HG03060 (cell line): ENCODE measurements at regions not wholly inside any gene's neighbourhood (a gene's known extent, or its start where the extent isn't known, plus 50 kb on each side); places are given as distances from the start of the nearest gene placed in this dataset.
"Not testable (repeated sequence)": the region's sequence is repeated elsewhere in the genome, so short reads cannot be mapped to it uniquely, and the experiment has no call there.

Source experiments
- ATAC-seq: cut with Tn5 transposase; IDR thresholded peaks from one replicate; pipeline ENCODE4 v1.9.1; 2021; ENCODE audit warnings: low read depth, moderate number of reproducible peaks; ENCODE audit not compliant: unreplicated experiment

DNA sequence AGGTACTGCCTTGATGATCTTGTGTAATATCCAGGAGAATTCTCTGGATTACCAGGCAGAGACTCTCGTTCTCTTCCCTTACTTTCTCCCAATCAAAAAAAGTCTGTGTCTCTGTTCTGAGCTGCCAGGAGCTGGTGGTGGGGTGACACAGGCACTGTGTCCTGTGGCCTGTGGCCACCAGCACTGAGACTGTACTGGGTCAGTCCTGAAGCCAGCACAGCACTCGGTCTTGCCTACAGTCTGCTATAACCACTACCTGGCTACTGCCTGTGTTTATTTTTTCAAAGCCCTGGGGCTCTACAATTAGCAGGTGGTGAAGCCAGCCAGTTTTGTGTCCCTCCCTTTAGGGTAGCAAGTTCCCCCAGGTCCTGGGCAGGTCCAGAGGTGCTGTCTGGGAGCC, 331.1 kb upstream of the MAGEB18 start:
- ATAC-seq, result no peak

DNA sequence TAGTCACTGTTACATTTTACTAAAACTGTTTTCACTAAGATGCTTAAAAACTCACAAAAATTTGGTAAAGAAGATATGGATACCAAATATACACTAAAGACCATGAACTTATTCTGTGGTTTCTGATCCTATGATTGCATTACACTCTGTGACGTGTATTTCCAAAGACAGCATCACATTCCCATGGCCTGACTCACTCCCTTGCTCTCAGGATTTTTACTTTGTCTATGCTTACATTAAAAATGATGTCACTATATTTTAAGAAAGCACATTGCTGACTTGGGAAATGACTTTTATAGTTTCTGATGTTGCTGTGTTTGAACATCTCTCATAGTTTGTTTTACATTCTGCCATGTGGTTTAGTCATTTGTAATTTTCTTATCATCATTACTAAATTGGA, 327.9 kb upstream of the MAGEB18 start:
- no peak for ATAC-seq

DNA sequence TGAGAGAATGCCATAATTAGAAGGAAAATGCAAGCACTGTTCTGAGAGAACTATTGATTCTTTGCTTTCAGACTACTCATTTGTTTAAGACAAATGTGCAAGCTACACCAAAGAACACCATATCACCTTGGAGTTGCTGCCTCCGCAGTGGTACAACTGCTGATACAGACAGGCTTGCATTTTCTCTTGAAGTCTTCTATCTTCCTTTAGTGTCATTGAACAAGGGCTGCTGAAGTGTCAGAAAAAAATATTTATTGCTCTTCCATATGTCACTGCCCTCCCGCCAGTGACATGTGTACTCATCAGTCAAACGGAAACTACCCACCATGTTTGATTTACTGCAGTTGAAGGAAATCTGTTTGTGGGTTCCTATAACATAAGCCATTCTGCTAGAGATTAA, 318.3 kb upstream of the MAGEB18 start:
- ATAC-seq, result no peak

DNA sequence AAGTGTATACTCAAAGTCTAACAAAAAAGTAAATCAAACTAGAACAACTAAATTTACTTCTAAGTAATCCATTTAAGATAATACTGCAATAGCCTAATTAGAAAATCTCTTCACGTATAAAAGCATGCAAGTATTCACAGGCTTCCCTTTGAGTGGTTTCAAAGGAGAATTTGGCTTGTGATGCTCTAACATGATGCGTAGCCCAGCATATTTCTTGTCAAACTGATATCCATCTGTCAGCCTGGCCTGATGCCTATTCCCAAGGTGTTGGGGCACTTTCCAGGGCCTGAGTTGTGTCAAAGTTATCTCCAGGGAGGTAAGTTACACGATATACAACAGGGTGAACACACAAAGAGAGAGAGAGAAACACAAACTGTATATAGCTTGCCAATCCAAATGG, 287.0 kb upstream of the MAGEB18 start:
- no peak for ATAC-seq

DNA sequence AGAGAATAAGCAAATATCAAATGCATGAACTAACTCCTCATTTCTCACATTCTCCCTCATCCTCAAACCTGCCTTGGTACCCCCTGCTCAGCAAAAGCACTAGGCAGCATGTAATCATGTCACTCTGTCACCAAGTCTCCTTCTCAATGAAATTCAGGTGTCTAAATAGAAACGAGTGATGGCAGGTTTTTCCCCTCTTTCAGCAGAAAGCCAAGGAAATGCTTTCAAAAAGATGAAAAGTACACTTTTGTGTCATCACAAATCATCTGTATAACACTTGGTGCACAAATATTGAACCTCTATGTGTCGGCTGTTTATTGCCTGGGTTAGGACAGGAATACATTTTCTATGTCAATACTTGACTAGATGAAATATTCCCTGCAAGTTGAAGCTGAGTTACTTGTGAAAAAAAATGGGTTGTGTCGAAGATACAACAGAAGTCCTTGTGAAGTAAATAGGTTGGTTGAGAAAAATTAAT, 285.1 kb upstream of the MAGEB18 start:
- no peak for ATAC-seq

DNA sequence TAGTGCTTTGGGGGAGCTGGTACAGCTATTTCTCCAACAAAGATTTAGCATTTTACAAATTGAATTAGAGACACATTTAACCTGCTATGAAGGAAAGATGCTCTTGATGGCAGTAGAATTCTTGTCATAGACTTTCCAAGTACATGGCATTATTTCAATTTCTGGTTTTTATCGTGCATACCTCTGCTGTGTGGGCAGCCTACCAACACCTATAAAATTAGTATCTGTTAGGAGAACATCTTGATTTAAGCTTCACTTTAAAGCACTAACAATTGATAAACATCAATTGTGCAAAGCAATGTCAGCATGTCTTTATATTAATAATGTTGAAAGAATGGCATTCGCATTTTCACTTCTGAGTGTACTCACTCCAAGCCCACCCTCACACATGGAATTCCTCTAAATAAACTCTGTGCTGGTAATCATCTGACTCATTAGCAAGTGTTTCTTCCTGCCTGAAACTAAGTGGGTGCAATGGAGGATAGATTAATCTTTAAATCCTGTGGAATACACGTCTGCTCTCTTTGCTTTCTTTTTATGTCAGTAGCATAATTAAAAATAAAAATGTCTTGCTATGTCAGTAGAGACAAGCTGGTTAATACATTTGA, 279.8 kb upstream of the MAGEB18 start:
- no peak for ATAC-seq

DNA sequence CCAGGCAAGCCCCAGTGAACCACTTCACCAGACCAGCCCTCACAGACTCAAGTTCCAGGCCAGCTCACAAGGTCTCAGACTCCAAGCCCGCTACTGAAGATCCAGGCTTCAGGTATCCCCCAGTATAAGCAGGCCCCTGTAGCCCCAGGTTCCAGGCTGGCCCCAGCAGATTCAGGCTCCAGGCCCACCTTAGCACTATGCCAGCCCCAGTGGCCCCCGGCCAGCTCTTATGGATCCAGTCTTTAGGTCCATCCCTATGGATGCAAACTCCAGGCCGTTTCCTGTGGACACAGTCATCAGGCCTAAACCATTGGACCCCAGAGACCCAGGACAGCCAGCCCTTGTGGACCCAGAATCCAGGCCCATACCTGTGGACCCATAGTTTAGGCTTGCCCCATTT, 277.8 kb upstream of the MAGEB18 start:
- ATAC-seq, result no peak

DNA sequence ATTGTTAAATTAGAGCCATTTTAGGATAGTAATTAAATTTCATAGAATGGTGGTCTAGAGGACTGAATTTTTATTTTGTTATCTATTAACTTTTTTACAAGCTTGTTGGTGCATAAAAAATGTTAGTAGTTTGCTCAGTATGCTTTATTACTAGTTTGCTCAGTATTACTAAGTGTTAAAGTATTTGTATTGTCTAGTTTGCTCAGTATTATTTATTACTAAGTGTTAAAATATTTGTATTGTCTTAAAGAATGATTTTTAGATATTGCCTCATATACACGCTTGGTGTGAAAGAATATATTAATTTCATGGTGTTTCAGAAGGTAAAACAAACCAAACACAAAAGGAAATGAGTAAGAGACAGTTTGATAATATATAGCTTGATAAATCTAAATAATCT, 268.4 kb upstream of the MAGEB18 start:
- ATAC-seq, result no peak

DNA sequence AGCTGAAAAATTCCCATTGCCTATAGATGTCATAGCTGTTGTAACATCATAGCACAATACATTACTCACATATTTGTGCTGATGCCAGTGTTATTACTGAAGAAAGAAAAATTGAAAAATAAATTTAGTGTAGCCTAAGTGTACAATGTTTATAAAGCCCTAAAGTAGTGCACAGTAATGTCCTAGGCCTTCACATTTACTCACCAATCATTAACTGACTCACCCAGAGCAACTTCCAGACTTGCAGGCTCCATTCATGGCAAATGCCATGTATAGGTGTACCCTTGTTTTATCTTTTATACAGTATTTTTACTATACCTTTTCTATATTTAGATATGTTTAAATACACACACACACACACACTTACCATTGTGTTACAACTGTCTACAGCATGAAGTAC, 265.4 kb upstream of the MAGEB18 start:
- no peak for ATAC-seq

DNA sequence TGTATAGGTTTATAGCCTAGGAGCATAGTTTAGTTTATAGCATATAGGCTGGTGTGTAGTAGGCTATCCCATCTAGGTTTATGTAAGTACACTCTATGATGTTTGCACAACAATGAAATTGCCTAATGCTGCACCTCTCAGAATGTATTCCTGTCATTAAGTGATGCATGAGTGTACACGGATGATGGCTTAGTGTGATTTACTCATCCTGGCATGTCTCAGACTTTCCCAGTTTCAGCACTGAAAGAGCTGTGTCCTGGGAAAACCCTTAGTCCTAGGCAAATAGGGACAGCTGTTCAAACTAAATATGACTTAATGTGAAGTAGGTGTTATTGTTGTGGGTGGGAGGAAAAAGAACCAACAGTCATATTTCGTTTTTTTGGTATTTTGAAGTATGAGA, 264.9 kb upstream of the MAGEB18 start:
- no peak for ATAC-seq

DNA sequence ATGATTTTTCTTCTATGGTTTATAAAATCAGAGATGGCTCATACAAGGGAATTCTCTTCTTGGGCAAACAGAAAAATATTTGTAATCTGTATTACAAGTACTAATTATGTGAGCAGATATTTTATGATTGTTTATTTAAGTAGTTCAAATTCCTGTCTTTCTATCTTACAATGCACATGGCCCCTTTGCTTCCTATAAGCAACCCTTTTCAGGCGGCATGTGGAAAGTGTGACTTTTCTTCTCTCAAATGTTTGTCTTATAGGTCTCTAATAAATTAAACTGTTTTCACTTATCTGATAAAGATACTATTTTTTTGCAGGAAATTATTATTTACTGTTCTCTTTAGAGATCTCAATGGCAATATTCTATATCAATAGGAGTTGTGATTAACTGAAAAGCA, 259.3 kb upstream of the MAGEB18 start:
- ATAC-seq, result no peak

DNA sequence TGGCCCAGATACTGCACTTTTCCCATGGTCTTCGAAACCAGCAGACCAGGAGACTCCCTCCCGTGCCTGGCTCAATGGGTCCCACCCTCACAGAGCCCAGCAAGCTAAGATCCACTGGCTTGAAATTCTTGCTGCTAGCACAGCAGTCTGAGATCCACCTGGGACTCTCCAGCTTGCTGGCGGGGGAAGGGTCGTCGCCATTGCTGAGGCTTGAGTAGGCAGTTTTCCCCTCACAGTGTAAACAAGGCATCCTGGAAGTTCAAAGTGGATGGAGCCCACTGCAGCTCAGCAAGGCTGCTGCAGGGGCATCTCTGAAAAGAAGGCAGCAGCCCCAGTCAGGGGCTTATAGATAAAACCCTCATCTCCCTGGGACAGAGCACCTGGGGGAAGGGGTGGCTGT, 255.6 kb upstream of the MAGEB18 start:
- ATAC-seq, result not testable (repeated sequence)

DNA sequence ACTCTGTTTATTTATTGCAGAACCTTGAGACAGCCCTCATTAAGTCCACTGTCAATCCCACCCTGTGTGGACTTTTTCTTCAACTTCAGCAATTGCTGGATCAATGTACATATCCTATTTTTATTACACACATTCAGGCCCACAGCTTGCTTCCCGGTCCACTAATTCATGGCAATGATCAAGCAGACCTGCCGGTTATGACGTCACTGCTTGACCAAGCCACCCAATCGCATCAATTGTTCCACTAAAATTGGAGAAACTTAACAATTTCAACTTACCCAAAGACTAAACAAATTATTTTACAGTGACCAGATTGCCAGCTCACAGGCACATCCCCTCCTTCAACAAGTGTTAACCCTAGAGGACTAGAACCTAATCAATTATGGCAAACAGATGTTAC, 240.4 kb upstream of the MAGEB18 start:
- ATAC-seq, result no peak

DNA sequence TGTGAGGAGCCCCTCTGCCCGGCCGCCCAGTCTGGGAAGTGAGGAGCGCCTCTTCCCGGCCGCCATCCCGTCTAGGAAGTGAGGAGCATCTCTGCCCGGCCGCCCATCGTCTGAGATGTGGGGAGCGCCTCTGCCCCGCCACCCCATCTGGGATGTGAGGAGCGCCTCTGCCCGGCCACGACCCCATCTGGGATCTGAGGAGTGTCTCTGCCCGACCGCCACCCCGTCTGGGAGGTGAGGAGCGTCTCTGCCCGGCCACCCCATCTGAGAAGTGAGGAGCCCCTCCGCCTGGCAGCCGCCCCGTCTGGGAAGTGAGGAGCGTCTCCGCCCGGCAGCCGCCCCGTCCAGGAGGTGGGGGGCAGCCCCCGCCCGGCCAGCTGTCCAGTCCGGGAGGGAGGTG, 232.4 kb upstream of the MAGEB18 start:
- ATAC-seq, result not testable (repeated sequence)

DNA sequence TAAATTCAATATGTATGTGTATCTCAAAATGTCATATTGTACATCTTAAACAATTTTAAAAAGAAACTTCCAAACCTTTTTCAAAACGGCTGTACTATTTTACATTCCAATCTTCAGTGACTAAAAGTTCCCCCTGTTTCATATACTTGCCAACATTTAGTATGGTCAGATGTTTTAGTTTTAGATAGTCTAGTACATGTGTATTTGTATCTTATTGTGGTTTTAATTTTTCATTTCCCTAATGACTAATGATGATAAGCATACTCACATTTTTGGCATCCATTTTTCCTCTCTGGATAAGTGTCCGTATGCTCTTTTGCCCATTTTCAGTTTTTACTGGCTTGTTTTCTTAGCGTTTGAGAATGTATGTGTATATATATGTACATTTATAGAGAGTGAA, 212.2 kb upstream of the MAGEB18 start:
- no peak for ATAC-seq

DNA sequence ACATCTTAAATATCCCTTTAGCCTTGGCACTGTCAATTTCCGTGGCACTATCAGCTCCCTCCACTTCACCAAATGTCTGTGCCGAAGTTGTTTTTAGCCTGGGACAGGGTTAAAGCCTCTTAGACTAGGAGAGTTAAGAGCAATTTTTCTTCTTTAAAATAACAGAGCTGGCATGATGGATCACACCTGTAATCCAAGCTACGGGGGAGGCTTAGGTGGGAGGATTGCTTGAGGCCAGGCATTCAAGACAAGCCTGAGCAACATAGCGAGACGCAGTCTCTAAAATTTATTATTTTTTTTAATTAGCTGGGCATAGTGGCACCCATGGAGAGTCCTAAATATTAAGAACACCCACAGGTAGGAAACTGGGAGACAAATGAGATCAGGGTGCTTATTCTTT, 209.8 kb upstream of the MAGEB18 start:
- no peak for ATAC-seq

DNA sequence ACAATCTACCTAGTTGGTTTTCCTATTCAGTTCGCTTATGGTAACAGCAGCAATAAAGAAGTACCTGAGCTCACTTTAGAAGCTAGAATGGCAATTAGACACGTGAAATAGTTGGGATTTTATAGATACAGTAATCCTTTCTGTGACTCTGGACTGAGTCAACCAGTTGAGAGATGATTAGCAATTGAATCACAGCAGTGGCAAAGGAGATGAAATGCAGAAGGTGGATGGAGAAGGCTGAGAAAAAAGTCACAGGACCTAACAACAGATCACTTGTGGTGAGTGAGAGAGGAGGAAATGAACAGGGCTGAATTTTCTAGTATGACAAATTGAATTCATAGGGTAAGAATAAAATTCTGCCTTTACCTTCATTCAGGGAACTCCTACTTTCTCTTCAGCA, 197.1 kb upstream of the MAGEB18 start:
- no peak for ATAC-seq

DNA sequence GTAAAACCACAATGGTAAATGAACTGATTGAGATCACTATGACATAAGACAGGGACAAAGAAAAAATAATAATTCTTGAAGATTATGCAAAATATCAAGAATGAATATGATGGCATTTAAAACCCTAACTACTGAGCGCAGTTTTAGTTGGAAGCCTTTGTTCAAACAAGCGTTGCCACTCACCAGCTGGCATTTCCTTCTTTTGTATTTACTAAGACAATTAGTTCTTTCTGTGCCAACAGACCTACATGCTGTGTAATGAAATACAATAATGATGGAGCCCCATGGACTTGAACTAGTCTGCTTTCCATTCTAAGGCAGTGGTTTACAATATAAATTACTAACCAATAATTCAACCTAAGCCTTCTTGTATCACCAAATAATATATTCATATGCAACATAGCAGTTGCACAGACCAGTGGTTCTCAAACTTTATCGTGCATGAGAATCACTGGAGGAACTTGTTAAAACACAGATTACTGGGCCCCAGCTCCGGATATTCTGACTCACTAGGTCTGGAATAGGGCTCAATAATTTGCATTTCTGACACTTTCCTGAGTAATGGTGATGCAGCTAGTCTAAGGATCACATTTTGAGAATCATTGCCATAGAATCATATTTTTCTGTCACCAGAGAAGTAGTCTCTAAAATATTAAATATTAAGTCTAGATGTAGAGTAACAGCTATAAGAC, 196.4 kb upstream of the MAGEB18 start:
- ATAC-seq, result no peak

DNA sequence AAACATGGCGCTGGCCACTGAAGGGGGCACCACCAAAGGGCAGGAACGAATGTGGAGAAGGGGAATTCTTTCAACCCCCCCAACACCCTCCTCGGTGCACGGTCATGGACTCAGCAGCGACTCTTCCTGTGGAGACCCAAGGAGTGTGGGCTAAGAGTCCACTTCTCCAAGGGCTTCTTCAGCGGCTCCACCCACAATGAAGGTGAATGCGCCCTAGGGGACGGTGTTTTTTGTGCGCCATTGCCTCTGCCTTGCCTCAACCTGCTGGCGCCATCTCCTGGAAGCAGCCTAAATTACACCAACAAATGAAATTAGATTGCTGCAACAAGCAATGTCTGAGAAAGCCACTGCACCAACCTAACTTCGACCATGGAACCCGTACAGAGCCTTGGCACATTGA, 169.2 kb upstream of the MAGEB18 start:
- ATAC-seq, result no peak

DNA sequence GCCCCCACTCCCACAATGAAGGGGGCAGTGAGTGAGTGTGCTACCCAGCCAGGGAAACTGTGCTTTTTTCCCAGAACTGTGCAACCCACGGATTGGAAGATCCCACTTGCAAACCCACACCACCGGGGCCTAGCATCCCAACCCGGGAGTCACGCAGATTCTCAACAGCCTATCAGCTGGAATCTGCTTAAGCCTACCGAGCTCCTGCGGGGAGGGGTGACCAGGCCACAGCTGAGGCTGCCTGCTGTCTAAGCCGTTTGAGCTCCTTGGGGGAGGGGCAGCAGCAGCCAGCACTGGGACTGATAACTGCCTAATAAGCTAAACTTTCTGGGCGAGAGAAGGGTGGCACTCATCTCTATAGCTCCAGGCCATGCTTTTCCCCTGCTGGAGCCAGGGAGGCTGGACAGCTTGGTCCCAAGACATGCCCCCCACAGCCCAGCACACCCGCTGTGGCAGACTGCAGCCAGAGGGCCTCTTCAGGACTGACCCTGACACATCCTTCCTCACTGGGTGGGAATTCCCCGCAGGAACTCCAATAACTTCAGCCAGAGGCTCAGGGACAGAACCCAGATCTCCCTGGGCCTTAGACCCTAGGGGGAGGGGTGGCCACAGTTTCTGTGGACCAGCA, 161.3 kb upstream of the MAGEB18 start:
- no peak for ATAC-seq

DNA sequence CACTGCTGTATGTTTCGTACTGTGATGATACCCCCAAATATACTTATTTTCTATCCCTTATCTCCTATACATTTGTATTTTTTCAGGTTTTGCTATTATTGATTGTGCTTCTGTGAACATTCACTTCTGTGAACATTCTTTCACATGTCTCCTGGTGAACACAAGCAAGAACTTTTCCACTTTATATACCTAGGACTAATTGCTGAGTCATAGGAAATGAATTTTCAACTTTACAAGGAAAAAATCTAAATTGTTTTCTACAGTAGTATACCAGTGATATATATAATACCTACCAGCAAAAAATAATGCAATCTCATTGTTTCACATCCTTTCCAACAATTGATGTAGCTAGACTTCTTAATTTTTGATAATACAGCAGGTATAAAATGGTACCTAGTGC, 139.5 kb upstream of the MAGEB18 start:
- no peak for ATAC-seq

DNA sequence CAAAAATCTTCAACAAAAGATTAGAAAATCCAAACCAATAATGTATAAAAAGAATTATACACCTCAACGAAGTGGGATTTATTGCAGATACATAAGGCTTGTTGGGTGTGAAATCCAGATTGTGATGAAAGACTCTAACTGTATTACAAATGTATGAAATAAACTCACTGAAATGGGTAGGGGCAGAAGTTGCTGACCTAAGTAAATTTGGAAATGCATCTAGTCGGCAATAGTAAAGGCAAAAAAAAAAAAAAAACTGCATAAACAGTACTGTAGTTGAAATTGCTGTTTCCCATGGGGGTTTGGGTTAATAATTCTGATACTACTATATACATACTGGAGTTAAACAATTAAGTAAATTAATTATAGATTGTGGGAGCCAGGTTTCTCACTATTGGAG, 130.7 kb upstream of the MAGEB18 start:
- ATAC-seq, result no peak
